ENCODE measurements at regions not wholly inside any gene's neighbourhood (a gene's known extent, or its start where the extent isn't known, plus 50 kb on each side); places are given as distances from the start of the nearest gene placed in this dataset.

GRCh38 chr9:82191082-82191770 lies 202.7 kb downstream of the SPATA31D1 start:
- no peak for ATAC-seq
- Histone ChIP-seq H3K9me3 (ENCODE audit: control insufficient read depth, low read length) (no peaks in the 10 kb centered on the region), H3K4me1 (ENCODE audit: control insufficient read depth, insufficient read depth, low read length) (no peaks in the 10 kb centered on the region), H3K27me3 (ENCODE audit: control insufficient read depth, insufficient read depth) (no peaks in the 10 kb centered on the region), H3K27ac (ENCODE audit: low read length) (no peak overlapping the region), H3K4me3 (ENCODE audit: low read length) (no peak overlapping the region)
- intact Hi-C loops (cut with DNase I), result no loop called here
- WGBS, result 78% methylated on average over 4 of the region's 4 CpGs
- no peak for DNase-seq

- no peak for DNase-seq
- H3K9me3 ChIP-seq (ENCODE audit: control insufficient read depth, low read length), result no peaks in the 10 kb centered on the region
- intact Hi-C loops (cut with DNase I), result no loop called here
- no peak overlapping the region for H3K27ac ChIP-seq (ENCODE audit: low read length)
- H3K27me3 ChIP-seq (ENCODE audit: control insufficient read depth, insufficient read depth), result no peaks in the 10 kb centered on the region
- H3K4me3 ChIP-seq (ENCODE audit: low read length), result no peak overlapping the region
- H3K4me1 ChIP-seq (ENCODE audit: control insufficient read depth, insufficient read depth, low read length), result no peaks in the 10 kb centered on the region
- 35% methylated on average over 3 of the region's 3 CpGs for WGBS
- no peak for ATAC-seq
These were observed 203.6 kb downstream of the SPATA31D1 start for GRCh38 chr9:82192211-82192610.

GRCh38 chr9:82196622-82197441 lies 208.3 kb downstream of the SPATA31D1 start:
- no peaks in the 10 kb centered on the region for H3K4me1 ChIP-seq (ENCODE audit: control insufficient read depth, insufficient read depth, low read length)
- no peak for DNase-seq
- no peak overlapping the region for H3K27ac ChIP-seq (ENCODE audit: low read length)
- no peak for ATAC-seq
- no peaks in the 10 kb centered on the region for H3K27me3 ChIP-seq (ENCODE audit: control insufficient read depth, insufficient read depth)
- H3K9me3 ChIP-seq (ENCODE audit: control insufficient read depth, low read length), result no peaks in the 10 kb centered on the region
- intact Hi-C loops (cut with DNase I), result no loop called here
- H3K4me3 ChIP-seq (ENCODE audit: low read length), result no peak overlapping the region

GRCh38 chr9:82201196-82201595 lies 212.6 kb downstream of the SPATA31D1 start:
- no peaks in the 10 kb centered on the region for H3K27me3 ChIP-seq (ENCODE audit: control insufficient read depth, insufficient read depth)
- intact Hi-C loops (cut with DNase I), result no loop called here
- H3K27ac ChIP-seq (ENCODE audit: low read length), result no peak overlapping the region
- ATAC-seq, result no peak
- H3K4me3 ChIP-seq (ENCODE audit: low read length), result no peak overlapping the region
- WGBS, result 78% methylated on average over 3 of the region's 3 CpGs
- no peak for DNase-seq
- H3K9me3 ChIP-seq (ENCODE audit: control insufficient read depth, low read length), result no peaks in the 10 kb centered on the region
- H3K4me1 ChIP-seq (ENCODE audit: control insufficient read depth, insufficient read depth, low read length), result no peaks in the 10 kb centered on the region

- Histone ChIP-seq H3K9me3 (ENCODE audit: control insufficient read depth, low read length) (no peaks in the 10 kb centered on the region), H3K4me1 (ENCODE audit: control insufficient read depth, insufficient read depth, low read length) (no peaks in the 10 kb centered on the region), H3K27ac (ENCODE audit: low read length) (no peak overlapping the region), H3K27me3 (ENCODE audit: control insufficient read depth, insufficient read depth) (no peaks in the 10 kb centered on the region), H3K4me3 (ENCODE audit: low read length) (no peak overlapping the region)
- ATAC-seq (no peak), DNase-seq (no peak)
- intact Hi-C loops (cut with DNase I), result no loop called here
- WGBS, result 82% methylated on average over 4 of the region's 4 CpGs
These were observed 214.2 kb downstream of the SPATA31D1 start for GRCh38 chr9:82202808-82203207.

- H3K27me3 ChIP-seq (ENCODE audit: control insufficient read depth, insufficient read depth), result no peaks in the 10 kb centered on the region
- ATAC-seq (no peak), DNase-seq (no peak)
- no peak overlapping the region for H3K27ac ChIP-seq (ENCODE audit: low read length)
- no peaks in the 10 kb centered on the region for H3K4me1 ChIP-seq (ENCODE audit: control insufficient read depth, insufficient read depth, low read length)
- H3K4me3 ChIP-seq (ENCODE audit: low read length), result no peak overlapping the region
- no peaks in the 10 kb centered on the region for H3K9me3 ChIP-seq (ENCODE audit: control insufficient read depth, low read length)
- intact Hi-C loops (cut with DNase I), result no loop called here
- 89% methylated on average over 3 of the region's 3 CpGs for WGBS
These were observed 217.9 kb downstream of the SPATA31D1 start for GRCh38 chr9:82206490-82206889.

- DNase-seq (no peak), ATAC-seq (no peak)
- no peaks in the 10 kb centered on the region for H3K9me3 ChIP-seq (ENCODE audit: control insufficient read depth, low read length)
- no peaks in the 10 kb centered on the region for H3K4me1 ChIP-seq (ENCODE audit: control insufficient read depth, insufficient read depth, low read length)
- intact Hi-C loops (cut with DNase I), result no loop called here
- H3K27me3 ChIP-seq (ENCODE audit: control insufficient read depth, insufficient read depth), result no peaks in the 10 kb centered on the region
- 80% methylated on average over 1 of the region's 1 CpG for WGBS
- H3K4me3 ChIP-seq (ENCODE audit: low read length), result no peak overlapping the region
- H3K27ac ChIP-seq (ENCODE audit: low read length), result no peak overlapping the region
These were observed 218.4 kb downstream of the SPATA31D1 start for GRCh38 chr9:82206946-82207345.

- ATAC-seq (no peak), DNase-seq (no peak)
- H3K9me3 ChIP-seq (ENCODE audit: control insufficient read depth, low read length), result no peaks in the 10 kb centered on the region
- H3K27me3 ChIP-seq (ENCODE audit: control insufficient read depth, insufficient read depth), result no peaks in the 10 kb centered on the region
- no peaks in the 10 kb centered on the region for H3K4me1 ChIP-seq (ENCODE audit: control insufficient read depth, insufficient read depth, low read length)
- intact Hi-C loops (cut with DNase I), result no loop called here
- H3K4me3 ChIP-seq (ENCODE audit: low read length), result no peak overlapping the region
- no peak overlapping the region for H3K27ac ChIP-seq (ENCODE audit: low read length)
- WGBS, result 67% methylated on average over 2 of the region's 2 CpGs
These were observed 220.3 kb downstream of the SPATA31D1 start for GRCh38 chr9:82208741-82209450.

- no peak for ATAC-seq
- 84% methylated on average over 1 of the region's 1 CpG for WGBS
These were observed 221.4 kb downstream of the SPATA31D1 start for GRCh38 chr9:82209797-82210470.

GRCh38 chr9:82212885-82213284 lies 224.3 kb downstream of the SPATA31D1 start:
- H3K4me3 ChIP-seq (ENCODE audit: low read length), result no peak overlapping the region
- no peak for ATAC-seq
- 88% methylated on average over 1 of the region's 1 CpG for WGBS
- intact Hi-C loops (cut with DNase I), result no loop called here
- no peaks in the 10 kb centered on the region for H3K27me3 ChIP-seq (ENCODE audit: control insufficient read depth, insufficient read depth)
- no peak overlapping the region for H3K27ac ChIP-seq (ENCODE audit: low read length)
- no peaks in the 10 kb centered on the region for H3K4me1 ChIP-seq (ENCODE audit: control insufficient read depth, insufficient read depth, low read length)
- no peaks in the 10 kb centered on the region for H3K9me3 ChIP-seq (ENCODE audit: control insufficient read depth, low read length)
- no peak for DNase-seq

More at GRCh38 chr9:82209797-82210470, 221.4 kb downstream of the SPATA31D1 start:
- DNase-seq, result no peak
- no peaks in the 10 kb centered on the region for H3K9me3 ChIP-seq (ENCODE audit: control insufficient read depth, low read length)
- intact Hi-C loops (cut with DNase I), result no loop called here
- H3K4me1 ChIP-seq (ENCODE audit: control insufficient read depth, insufficient read depth, low read length), result no peaks in the 10 kb centered on the region
- no peaks in the 10 kb centered on the region for H3K27me3 ChIP-seq (ENCODE audit: control insufficient read depth, insufficient read depth)
- H3K4me3 ChIP-seq (ENCODE audit: low read length), result no peak overlapping the region
- no peak overlapping the region for H3K27ac ChIP-seq (ENCODE audit: low read length)

- Histone ChIP-seq H3K9me3 (ENCODE audit: control insufficient read depth, low read length) (no peaks in the 10 kb centered on the region), H3K27ac (ENCODE audit: low read length) (no peak overlapping the region), H3K4me3 (ENCODE audit: low read length) (no peak overlapping the region), H3K27me3 (ENCODE audit: control insufficient read depth, insufficient read depth) (no peaks in the 10 kb centered on the region), H3K4me1 (ENCODE audit: control insufficient read depth, insufficient read depth, low read length) (no peaks in the 10 kb centered on the region)
- ATAC-seq (no peak), DNase-seq (peak in 1 of 3 donors; percentile 24)
- intact Hi-C loops (cut with DNase I), result no loop called here
- WGBS, result 78% methylated on average over 5 of the region's 5 CpGs
These were observed 227.9 kb downstream of the SPATA31D1 start for GRCh38 chr9:82216435-82216834.

All from right cardiac atrium (tissue), 5 donors.